NCI-H2196 (cell line): ENCODE measurements at regions not wholly inside any gene's neighbourhood (a gene's known extent, or its start where the extent isn't known, plus 50 kb on each side); places are given as distances from the start of the nearest gene placed in this dataset.

Experiments used
- DNase-seq: peaks from one replicate; lab custom pipeline; 2025; ENCODE audit not compliant: unreplicated experiment; lab: John Stamatoyannopoulos, UW

DNA sequence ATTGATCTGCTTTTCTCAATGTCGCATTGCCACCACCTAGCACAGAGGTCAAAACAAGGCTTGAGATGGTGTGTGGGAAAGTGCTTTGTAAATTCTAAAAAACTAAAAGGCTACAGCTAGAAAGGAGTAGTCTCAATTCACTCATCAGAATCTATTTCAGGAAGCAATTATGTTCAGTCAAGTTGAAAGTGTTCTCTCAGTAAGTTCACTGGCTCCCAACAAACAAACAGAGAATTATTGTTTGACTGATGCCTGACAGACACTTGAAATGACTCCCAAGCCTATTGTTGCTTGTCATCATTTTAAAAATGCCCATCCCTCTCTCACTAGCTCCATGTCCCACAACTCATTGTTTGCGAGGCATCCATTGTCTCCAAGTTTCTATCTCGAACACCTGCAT lies 419.6 kb upstream of the CPEB2 start:
- DNase-seq, result no peak

DNA sequence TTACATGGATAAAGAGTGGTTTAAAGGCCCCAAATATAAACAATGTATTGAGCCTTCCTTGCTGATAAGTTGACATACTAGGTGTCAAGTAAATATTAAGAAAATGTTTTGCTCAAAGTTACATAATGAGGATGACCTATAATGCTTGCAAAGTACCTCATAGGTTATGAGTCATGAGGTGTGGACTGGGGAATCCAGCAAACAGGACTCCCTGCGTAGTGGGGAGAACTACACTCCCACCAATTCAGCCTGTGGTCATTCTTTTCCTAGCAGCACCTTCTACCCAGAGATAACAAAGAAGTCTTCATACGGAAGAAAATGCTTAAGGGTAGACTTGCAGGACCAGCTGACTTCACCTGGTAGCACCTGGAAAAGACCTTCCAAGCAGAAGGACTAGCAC lies 418.9 kb upstream of the CPEB2 start:
- DNase-seq, result no peak

DNA sequence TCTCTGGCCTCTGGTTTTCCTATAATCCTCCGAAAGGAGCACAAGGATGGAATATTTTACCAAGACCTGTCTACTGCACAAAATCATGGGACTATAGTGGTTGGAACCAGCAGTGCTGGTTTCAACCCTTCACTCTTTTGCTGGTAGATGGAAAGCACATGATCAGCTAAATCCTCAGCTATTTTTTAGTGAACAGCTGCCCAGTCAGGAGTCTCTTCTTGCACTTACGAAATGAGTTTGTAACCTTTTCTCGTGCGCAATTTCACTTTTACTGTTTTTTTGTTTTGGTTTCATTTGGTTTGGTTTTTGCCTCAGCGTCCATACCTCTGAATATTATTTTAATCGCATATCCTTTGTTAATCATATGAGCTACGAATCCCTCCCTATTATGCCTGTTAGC lies 418.5 kb upstream of the CPEB2 start:
- DNase-seq, result no peak

DNA sequence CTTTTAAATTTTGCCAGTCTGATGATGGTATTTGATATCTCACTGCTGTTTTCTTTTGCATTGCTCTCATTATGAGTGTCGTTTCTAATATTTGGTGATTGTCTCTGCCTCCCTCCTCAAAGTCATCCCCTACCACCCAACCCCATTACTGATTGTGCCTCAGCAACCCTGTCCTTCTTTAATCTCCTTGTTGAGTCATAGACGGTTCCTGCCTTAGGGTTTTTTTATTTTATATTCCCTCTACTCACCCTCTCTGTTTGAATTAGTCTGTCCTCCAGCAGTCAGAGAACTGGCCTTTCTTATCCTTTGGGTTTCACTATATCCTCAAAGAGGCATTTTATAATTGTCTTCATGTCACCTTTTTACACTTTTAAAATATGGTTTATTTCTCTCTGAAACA lies 409.3 kb upstream of the CPEB2 start:
- no peak for DNase-seq

DNA sequence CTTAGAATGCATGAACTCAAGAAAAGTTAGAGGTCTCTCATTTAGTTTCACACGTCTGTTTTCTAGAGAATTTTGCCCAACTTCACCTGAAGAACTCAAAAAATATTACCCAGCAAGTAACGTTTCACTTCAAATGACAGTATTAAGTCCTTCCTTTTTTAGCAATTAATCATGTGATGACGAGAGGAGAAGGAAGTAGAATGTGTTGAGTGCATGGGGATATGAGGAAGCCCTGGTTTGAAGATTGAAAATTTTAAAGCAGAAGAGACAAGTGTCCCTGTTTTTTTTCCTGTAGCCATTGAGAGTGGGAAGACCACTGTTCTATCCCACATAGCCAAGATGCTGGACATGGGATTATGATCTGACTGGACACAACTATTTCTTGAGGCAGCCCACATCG lies 406.3 kb upstream of the CPEB2 start:
- DNase-seq, result no peak

DNA sequence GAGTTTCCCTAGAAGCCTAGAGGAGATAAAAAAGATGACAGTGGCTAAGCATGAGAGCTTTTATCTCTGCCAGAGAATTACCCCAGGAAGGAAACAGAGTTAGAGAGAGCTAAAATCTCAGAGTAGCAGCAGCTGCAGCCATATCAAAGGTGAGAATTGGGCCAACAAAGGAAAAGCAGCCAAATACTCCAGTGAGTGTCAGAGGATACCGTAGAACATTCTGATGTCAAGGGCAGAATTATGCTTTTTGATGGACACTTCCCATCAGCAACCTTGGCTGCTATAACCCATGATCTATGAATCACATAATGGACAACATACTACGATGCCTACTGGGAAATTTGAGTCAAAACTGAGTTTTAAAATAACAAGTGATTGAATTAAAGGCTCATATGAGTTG lies 405.8 kb upstream of the CPEB2 start:
- no peak for DNase-seq

DNA sequence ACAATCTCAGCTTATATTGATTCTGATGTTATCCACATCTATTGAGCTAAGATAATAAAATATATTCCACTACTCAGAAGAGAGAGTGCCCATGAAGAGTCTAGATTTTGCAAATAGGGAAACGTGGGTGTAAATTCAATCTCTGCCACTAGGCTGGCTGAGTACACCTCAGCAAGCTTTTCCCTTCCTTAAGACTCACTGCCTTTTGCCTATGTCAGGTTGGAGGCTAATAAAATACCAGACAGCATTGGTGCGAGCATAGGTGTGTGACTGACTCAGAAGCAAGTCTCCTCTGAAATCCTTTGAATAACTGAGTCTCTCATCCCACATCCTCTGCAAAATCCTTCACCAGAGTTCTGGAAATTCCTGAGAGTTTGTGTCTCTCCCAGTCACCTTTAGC lies 405.4 kb upstream of the CPEB2 start:
- no peak for DNase-seq

DNA sequence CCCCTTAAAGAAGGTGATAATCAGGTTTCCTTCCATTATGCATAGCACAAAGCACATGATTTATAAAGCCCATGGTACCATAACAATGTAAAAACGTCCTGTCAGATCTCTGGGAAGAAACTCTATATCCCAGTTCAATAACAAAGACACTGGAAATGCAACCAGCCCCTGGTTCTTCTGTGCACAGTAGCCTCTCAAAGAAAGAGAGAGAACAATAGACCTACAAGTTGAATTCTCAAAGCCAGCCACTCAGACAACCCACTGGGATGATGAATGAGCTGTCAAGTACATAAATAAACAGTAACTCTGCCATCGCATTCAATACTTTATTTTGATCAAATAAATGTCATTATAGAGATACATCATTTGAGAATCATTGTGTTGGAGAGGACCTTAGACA lies 400.1 kb upstream of the CPEB2 start:
- DNase-seq, result no peak

DNA sequence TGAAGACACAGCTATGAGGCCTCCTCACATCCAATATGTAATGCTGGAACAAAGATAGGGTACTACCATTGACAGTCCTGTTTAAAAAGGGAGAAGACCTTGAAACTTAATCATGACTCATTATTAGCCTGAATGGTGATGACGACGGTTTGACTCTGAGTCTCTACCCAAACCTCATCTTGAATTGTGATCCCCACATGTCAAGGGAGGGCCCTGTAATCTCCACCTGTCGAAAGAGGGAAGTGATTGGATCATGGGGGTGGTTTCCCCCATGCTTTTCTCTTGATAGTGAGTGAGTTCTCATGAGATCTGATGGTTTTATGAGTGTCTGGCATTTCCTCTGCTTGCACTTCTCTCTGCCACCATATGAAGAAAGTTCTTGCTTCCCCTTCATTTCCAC lies 395.3 kb upstream of the CPEB2 start:
- DNase-seq, result no peak

DNA sequence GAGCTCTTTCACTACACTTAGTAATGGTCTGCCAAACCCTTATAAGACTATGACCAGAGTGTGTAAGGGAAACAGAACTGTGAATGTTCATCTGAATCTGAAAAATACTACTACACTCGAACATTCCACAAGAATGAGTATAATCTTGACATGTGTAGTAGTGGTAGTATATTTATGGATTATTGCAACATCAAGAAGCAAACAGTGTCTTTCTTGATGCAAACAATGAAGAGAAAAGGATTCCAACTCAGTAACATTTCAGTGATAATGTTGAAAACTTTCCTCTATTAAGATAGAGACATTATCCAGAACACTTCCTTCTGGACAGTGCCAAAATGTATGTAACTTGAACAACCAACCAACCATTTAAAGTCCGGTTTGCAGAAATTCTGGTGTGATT lies 394.7 kb upstream of the CPEB2 start:
- no peak for DNase-seq

DNA sequence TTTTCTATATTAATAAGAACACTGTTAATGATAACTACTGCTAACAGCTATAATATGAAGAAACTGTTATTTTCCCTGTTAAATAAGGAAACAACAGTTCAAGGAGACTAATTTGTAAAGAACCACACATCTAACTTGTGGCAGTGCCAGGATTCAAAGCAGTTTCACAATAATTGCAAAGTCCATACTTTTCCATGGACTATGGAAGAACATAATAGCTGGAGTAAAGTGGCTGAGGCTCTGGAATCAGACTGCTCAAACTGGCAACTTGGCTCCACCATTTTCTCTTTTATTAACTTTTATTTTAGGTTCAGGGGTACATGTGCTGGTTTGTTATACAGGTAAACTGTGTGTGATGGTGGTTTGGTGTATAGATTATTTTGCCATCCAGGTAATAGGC lies 393.7 kb upstream of the CPEB2 start:
- no peak for DNase-seq

DNA sequence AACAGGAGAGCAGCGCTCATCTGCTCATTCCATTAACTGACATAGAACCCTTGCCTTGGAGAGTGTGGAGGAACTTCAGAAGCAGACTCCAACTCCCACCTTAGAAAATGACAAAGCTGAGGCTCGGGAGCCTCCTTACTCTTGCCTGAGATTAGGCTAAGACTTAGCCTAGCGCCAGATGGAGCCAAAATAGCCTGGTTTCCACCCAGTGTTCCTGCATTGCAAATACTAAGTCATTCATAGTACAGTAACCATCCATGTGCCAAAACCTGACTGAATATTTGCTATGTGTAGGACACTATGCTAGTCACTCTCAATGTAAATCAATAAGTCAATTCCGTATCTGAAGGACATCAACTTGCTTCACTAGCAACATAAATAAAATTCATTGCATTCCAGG lies 387.4 kb upstream of the CPEB2 start:
- no peak for DNase-seq

DNA sequence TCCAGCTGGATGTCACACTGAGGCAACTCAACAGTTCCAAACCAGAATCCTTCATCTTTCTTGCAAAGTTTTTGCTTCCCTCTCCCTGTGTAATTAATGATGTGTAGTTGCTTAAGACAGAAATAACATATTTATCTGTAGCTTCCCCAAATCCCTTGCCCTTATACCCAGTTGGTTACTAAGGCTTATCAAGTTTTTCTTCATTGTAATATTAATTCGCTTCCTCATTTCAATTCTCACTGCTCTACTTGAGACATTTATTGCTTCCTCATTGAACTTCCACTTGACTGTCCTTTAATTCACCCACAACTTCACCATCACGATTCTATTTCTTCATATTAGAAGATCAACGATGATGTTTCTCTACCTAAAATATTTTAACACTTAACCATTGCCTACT lies 386.6 kb upstream of the CPEB2 start:
- no peak for DNase-seq

DNA sequence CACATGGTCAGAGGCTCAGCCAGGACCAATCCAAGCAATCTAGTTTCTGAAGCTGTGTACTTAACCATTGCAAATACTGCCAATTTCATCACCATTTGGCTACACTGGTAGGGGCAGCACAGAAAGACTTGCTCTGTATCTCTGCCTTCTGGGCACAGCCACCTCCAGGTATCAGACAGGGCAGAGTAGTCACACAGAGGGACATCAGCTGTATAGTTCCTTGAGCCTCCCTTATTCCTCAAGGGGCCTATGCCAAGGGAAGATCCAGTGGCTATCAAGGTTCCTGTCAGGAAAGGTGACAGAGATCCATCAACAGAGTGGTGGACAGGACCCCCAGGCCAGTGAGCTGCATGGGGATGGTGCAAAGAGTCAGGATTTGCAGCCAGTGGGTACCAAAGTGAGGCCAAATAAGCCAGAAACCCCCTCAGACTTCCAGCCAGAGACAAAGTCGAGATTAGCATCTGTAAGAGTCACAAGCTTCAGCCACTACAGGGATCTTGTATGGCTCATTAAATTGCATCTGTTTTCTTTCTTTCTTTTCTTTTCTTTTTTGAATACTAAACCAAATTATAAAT lies 381.6 kb upstream of the CPEB2 start:
- no peak for DNase-seq

DNA sequence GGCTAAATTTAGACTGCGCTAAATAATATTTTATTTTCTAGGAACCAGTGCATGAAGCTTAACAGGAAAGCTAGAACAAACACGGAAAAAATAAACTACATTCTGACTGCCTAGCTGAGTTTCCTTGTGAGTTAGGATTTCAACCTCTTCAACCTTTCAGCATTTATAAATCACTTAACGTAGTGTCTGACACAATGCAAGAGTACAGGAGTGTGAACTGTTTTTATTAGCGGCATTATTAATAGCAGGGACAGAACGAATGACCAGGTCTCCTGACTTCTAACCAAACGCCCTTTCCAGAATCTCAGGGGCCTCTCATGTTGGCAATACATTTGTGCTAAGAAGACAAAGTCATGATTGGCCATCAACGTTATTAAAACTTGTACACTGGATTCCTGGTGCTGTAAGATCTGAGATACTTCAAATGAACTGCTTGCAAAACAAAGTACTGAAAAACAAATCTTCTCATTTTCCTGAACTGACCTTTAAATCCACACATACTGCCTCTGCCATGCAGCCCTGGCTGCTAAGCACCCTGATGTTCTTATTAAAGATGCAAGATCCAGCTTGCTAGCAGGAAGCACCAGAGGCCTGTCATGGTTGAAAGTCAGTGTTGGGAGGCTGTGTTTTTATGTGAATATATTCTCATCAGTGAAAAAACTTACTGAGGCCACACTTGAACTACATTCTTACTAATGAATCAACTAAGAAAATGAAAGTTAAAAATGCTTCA lies 380.4 kb upstream of the CPEB2 start:
- DNase-seq, result no peak

DNA sequence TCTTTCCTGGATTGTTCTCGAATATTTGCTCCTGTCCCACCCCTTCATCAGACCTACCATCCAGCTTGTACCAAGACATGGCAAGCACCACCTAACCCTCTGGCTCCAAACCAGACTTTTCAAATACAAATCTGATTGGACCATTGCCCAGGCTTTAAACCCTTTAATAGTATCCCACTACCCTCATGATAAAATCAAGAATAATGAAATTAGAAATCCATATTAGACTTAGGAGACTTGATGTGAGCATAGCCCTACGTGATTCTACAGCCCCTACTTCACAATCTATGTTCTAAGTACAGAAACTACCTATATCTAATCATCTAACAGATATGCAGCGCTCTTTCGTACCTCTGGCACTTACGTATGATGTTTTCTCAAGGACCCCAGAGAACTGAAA lies 375.2 kb upstream of the CPEB2 start:
- no peak for DNase-seq

DNA sequence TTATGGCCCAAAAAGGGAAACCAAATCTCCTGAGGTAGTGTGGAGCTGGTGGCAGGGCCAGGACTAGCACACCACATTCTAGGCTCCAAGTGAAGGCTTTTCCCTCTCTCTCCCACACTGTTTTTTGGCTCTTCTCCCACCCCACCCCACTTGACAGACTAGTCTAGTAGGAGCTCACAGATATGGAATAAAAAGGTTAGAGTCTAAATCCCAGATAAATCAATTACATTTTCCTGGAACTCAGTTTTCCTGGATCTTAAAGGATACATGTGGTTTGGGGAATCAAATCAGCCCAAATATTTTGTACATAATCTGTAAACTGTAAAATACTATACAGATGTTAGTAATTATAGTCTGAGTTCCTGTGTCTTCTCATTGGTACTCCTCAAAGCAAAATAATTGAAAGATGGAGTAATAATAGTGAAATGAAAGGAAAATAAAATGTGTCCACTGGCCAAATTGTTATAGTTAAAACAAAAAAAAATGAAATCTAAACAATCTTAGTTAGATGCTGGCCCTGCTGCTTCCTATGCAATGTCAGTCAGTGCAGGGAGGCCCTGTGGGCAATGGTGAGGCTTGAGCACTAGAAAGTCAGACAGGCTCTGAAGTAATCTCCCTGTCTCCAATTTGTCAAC lies 370.4 kb upstream of the CPEB2 start:
- DNase-seq, result no peak

DNA sequence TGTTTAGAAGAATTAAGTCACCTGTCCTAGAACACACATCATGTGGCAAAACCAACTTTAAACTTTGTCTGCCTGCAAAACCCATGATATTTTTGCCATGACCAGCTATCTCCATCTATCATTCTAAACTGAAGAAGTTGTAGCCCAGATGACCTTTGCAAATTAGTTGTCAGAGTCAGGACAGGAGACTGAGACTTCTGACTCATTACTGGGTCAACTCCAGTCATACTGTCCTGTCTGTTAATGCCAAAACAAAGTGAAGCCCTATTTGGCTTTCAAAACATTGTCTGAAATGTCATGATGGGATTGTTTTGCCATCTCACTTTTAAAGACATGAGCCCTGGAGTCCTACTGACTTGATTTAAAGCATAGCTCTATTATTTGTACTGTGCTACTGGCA lies 365.7 kb upstream of the CPEB2 start:
- no peak for DNase-seq

DNA sequence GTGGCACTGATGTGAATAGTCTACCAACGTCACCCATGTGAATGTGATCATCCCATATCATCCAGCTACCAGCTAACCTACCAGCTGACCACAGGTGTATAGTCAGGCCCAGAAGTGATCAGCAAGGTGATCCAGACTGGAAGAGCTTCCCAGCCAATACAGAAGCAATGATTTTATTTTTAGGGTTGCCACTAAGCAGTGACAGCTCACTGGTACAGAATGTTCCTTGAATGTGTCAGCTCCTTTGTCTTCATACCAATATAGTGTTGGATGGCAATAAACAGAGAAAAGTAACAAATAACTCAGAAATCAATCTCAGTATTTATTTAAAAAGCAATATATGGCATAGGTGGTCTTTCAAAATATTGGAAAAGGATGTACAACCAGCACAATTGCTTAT lies 361.8 kb upstream of the CPEB2 start:
- no peak for DNase-seq

DNA sequence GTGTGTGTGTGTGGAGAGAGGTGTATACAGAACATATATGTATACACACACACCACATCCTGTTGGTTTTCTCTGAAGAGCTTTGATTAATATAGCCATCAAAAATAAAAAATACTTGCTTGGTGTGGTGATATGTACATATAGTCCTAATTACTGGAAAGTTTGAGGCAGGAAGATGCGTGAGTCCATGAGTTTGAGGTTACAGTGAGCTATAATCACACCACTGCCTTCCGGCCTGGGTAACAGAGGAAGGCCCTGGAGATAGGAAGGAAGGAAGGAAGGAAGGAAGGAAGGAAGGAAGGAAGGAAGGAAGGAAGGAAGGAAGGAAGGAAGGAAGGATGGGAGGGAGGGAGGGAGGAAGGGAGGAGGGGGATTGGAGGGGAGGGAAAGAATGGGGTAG lies 360.4 kb upstream of the CPEB2 start:
- no peak for DNase-seq

DNA sequence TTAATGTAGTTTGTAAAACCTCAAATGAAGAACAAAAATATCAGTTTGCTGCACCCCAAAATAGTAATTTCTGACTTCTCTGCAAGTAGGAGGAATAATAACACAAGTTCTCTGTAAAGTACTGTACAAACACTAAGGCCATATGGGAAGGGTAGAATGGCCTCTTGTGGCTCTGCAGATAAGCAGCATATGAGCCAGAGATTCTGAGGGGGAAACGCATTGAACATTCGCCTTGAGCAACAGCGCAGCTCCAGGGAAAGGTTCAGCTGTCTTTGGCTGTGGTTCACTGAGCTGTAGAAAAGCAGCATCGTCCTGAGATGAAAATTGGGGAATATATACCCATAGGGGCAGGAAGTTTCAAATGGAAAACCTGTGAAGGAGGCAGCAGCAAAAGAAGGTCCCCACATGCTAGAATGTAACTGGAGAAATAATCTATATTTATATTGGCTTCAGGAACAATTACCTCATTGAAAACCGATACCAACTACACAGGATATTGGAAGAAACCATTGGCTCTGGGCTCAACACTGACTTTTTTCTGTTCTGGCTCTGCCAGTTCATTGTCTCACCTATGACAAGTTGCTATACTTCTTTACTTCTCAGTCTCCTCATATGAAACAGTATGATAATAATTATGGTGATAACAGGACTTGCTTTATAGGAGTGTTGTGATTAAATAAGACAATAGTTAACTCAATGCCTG lies 357.6 kb upstream of the CPEB2 start:
- no peak for DNase-seq

DNA sequence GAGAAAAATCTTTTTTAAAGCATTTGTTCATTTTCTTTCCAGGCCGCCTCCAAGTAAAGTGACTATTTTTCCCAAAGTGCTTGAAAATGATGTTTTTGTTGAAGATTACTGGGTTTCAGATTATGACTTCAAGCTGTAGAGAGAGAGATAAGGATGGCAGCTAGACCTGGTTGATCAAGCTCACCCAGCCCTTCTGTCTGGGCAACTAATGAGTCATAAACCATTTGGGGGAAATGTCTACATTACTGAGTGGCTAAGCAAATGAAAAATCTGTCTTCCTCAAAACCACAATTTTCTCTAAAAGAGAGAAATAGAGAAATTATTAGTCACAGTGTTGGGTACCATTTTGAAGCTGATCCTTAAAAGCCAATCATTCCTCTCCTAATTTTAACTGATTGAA lies 355.4 kb upstream of the CPEB2 start:
- DNase-seq, result no peak
